Ovary (tissue), 3 donors: ENCODE measurements at regions not wholly inside any gene's neighbourhood (a gene's known extent, or its start where the extent isn't known, plus 50 kb on each side); places are given as distances from the start of the nearest gene placed in this dataset.

Experiments used
- EP300 ChIP-seq: sonication (generic); formaldehyde crosslinking; IDR thresholded peaks from one replicate; pipeline ENCODE4 v1.6.1; 2017; ENCODE audit warnings: antibody characterized with exemption
- POLR2A ChIP-seq: fragments of 450-650 bp; IDR thresholded peaks from one replicate; pipeline ENCODE4 v1.6.1; 2017; ENCODE audit warnings: antibody characterized with exemption, mild to moderate bottlenecking, moderate library complexity
- TF ChIP-seq, protein P1 (sequence below), 3 donors: fragments of 450-650 bp in 2 of 3; fragments of 200-600 bp in 1 of 3; IDR thresholded peaks; one replicate each; pipeline versions ENCODE4 v1.5.1 to v1.8.0; 2016 to 2022; ENCODE audit warnings: antibody characterized with exemption in 3 of 3, mild to moderate bottlenecking in 1 of 3
- donor health status: DM: no; HTN: no; CAD: no.

DNA sequence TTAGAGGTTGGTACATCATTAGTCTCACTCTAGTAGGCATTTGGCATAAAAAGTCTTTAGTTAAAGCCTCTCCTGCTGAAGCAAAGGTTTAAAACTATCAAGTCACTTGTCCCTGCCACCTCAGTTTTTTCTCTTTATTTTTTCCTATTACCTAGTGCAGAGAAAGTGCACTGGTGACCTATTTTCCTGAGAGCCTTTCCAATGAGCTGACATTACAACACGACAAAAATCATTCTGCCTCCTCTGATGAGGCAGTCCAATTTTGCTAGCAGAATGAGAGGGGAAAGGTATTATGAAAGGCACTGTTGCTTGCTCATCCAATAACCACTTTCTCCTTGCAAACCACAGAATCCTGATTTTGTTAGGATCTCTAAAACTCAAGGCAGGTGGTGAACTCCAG is 73.3 kb upstream of the SGK1 start:
- TF ChIP-seq, protein P1, sequence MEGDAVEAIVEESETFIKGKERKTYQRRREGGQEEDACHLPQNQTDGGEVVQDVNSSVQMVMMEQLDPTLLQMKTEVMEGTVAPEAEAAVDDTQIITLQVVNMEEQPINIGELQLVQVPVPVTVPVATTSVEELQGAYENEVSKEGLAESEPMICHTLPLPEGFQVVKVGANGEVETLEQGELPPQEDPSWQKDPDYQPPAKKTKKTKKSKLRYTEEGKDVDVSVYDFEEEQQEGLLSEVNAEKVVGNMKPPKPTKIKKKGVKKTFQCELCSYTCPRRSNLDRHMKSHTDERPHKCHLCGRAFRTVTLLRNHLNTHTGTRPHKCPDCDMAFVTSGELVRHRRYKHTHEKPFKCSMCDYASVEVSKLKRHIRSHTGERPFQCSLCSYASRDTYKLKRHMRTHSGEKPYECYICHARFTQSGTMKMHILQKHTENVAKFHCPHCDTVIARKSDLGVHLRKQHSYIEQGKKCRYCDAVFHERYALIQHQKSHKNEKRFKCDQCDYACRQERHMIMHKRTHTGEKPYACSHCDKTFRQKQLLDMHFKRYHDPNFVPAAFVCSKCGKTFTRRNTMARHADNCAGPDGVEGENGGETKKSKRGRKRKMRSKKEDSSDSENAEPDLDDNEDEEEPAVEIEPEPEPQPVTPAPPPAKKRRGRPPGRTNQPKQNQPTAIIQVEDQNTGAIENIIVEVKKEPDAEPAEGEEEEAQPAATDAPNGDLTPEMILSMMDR (IDR thresholded peaks at IDR 0.05), result no peak
- TF ChIP-seq POLR2A, result no peak
- no peak for TF ChIP-seq EP300
